HCT116 (cell line): ENCODE measurements at regions not wholly inside any gene's neighbourhood (a gene's known extent, or its start where the extent isn't known, plus 50 kb on each side); places are given as distances from the start of the nearest gene placed in this dataset.

Experiments
- ATAC-seq: fragments of 200-7000 bp; cut with Tn5 transposase; 2 replicates; pipeline ENCODE4 v1.9.1; 2020; ENCODE audit warnings: mild to moderate bottlenecking, moderate library complexity
- BruUV-seq: library from RNA; stranded (reverse); fragments of 400-500 nt; replicated peaks from 2 replicates; lab custom pipeline; 2021; lab: Mats Ljungman, UMichigan
- CTCF ChIA-PET: fragments of 300-600 bp; sonication (Branson Sonifier 250); formaldehyde crosslinking; loops from one replicate; lab custom pipeline; 2021; ENCODE audit warnings: antibody characterized with exemption; lab: Charles Lee
- POLR2A ChIA-PET: fragments of 300-600, 350-600 bp; sonication (Branson Sonifier 250); formaldehyde crosslinking; loops from one replicate; lab custom pipeline; 2021; ENCODE audit warnings: antibody characterized with exemption; lab: Charles Lee
- RAD21 ChIA-PET, 2 experiments: fragments of 300-600 bp; sonication (Branson Sonifier 250); formaldehyde crosslinking; loops; one replicate each; lab custom pipeline; 2023; ENCODE audit warnings: low total read pairs in 2 of 2; ENCODE audit not compliant: uncharacterized antibody in 2 of 2, unreplicated experiment in 2 of 2, low non-redundant PET in 1 of 2; lab: Charles Lee
- DNase-seq: peaks from one replicate; pipeline ENCODE4 v3.0.0-alpha.2; 2010; ENCODE audit warnings: low read depth, low spot score
- H2AFZ ChIP-seq: fragments of 200-600 bp; shearing (Covaris generic), sonication (generic); 2 replicates; pipeline ENCODE4 v1.6.1; 2017; ENCODE audit warnings: low read depth, mixed run types, mixed read lengths, antibody characterized with exemption, low read length; ENCODE audit not compliant: poor library complexity, severe bottlenecking
- H3K27ac ChIP-seq: 2 replicates; pipeline ENCODE4 v1.5.1; 2012; ENCODE audit warnings: low read depth, low read length
- H3K27me3 ChIP-seq: fragments of 200-600 bp; sonication (generic); 2 replicates; pipeline ENCODE4 v1.6.1; 2016; ENCODE audit warnings: mixed run types, low read length, mixed read lengths; ENCODE audit not compliant: insufficient read depth
- H3K36me3 ChIP-seq, 2 experiments: fragments of 200-500 bp in 1 of 2; fragments of 200-600 bp in 1 of 2; sonication (Bioruptor generic) in 1 of 2; sonication (generic) in 1 of 2; 2 replicates each; pipeline versions ENCODE4 v1.5.1 to v1.6.1; 2014 to 2016; ENCODE audit warnings: low read length in 2 of 2, inconsistent platforms in 1 of 2, mixed read lengths in 1 of 2, mixed run types in 1 of 2; ENCODE audit not compliant: insufficient read depth in 2 of 2, control insufficient read depth in 1 of 2
- H3K4me1 ChIP-seq, 2 experiments: fragments of 200-600 bp in 1 of 2; sonication (generic) in 1 of 2; 2 replicates each; pipeline versions ENCODE4 v1.5.1 to v1.6.1; 2012 to 2017; ENCODE audit warnings: low read length in 2 of 2, inconsistent platforms in 1 of 2, mild to moderate bottlenecking in 1 of 2, mixed read lengths in 1 of 2, mixed run types in 1 of 2, moderate library complexity in 1 of 2; ENCODE audit not compliant: insufficient read depth in 2 of 2, control insufficient read depth in 1 of 2
- H3K4me2 ChIP-seq: fragments of 200-600 bp; sonication (generic); 2 replicates; pipeline ENCODE4 v1.6.1; 2017; ENCODE audit warnings: mixed run types, low read length, mixed read lengths
- H3K4me3 ChIP-seq, 2 experiments: fragments of 200-600 bp in 1 of 2; sonication (generic) in 1 of 2; replicated peaks in 1 of 2; 2 replicates each; pipeline ENCODE4 v1.5.1; 2011 to 2016; ENCODE audit warnings: low read length in 2 of 2, control low read depth in 1 of 2, low read depth in 1 of 2, mild to moderate bottlenecking in 1 of 2, mixed read lengths in 1 of 2, mixed run types in 1 of 2
- H3K79me2 ChIP-seq: fragments of 200-600 bp; sonication (generic); 2 replicates; pipeline ENCODE4 v1.6.1; 2017; ENCODE audit warnings: mild to moderate bottlenecking, mixed run types, low read length, moderate library complexity, mixed read lengths; ENCODE audit not compliant: insufficient read depth
- H3K9ac ChIP-seq: fragments of 200-600 bp; sonication (generic); 2 replicates; pipeline ENCODE4 v1.6.1; 2016; ENCODE audit warnings: low read length, mixed read lengths
- H3K9me2 ChIP-seq: fragments of 200-600 bp; sonication (generic), shearing (Covaris generic); 2 replicates; pipeline ENCODE4 v1.6.1; 2017; ENCODE audit warnings: mixed run types, mild to moderate bottlenecking, moderate library complexity; ENCODE audit not compliant: insufficient read depth
- H3K9me3 ChIP-seq, 2 experiments: fragments of 200-500 bp in 1 of 2; fragments of 200-600 bp in 1 of 2; sonication (Bioruptor generic) in 1 of 2; sonication (generic) in 1 of 2; 2 replicates each; pipeline ENCODE4 v1.6.1; 2014 to 2017; ENCODE audit warnings: low read length in 2 of 2, mixed read lengths in 2 of 2, inconsistent platforms in 1 of 2, low read depth in 1 of 2, mild to moderate bottlenecking in 1 of 2, mixed run types in 1 of 2, moderate library complexity in 1 of 2; ENCODE audit not compliant: control insufficient read depth in 1 of 2, insufficient read depth in 1 of 2
- H4K20me1 ChIP-seq: fragments of 200-600 bp; sonication (generic), shearing (Covaris generic); 2 replicates; pipeline ENCODE4 v1.6.1; 2017; ENCODE audit warnings: mixed run types, mild to moderate bottlenecking, moderate library complexity; ENCODE audit not compliant: insufficient read depth
- CBX3 ChIP-seq: IDR thresholded peaks from 2 replicates; pipeline ENCODE4 v1.6.1; 2012; ENCODE audit warnings: low read depth
- CEBPB ChIP-seq: IDR thresholded peaks from 2 replicates; pipeline ENCODE4 v1.6.1; 2012; ENCODE audit warnings: low read depth
- EZH2 ChIP-seq: fragments of 200-600 bp; sonication (generic); IDR thresholded peaks from 2 replicates; pipeline ENCODE4 v1.6.1; 2017; ENCODE audit warnings: antibody characterized with exemption, mixed run types
- EZH2phosphoT487 ChIP-seq: fragments of 200-600 bp; IDR thresholded peaks from 2 replicates; pipeline ENCODE4 v1.6.1; 2018; ENCODE audit warnings: antibody characterized with exemption, borderline replicate concordance
- FOSL1 ChIP-seq: IDR thresholded peaks from 2 replicates; pipeline ENCODE4 v1.6.1; 2012; ENCODE audit warnings: low read depth
- JUND ChIP-seq: IDR thresholded peaks from 2 replicates; pipeline ENCODE4 v1.6.1; 2012
- MAX ChIP-seq: IDR thresholded peaks from 2 replicates; pipeline ENCODE4 v1.6.1; 2012
- POLR2A ChIP-seq: IDR thresholded peaks from 2 replicates; pipeline ENCODE4 v1.7.0; 2011; ENCODE audit warnings: borderline replicate concordance; ENCODE audit not compliant: insufficient read depth, insufficient read length; ENCODE audit errors: extremely low read depth
- POLR2AphosphoS5 ChIP-seq: IDR thresholded peaks from 2 replicates; pipeline ENCODE4 v1.6.1; 2011; ENCODE audit warnings: mild to moderate bottlenecking, low read depth, low read length, moderate library complexity
- RAD21 ChIP-seq: IDR thresholded peaks from 2 replicates; pipeline ENCODE4 v1.6.1; 2012; ENCODE audit warnings: low read depth, mild to moderate bottlenecking
- SIN3A ChIP-seq: IDR thresholded peaks from 2 replicates; pipeline ENCODE4 v1.6.1; 2012; ENCODE audit warnings: low read depth
- SP1 ChIP-seq: IDR thresholded peaks from 2 replicates; pipeline ENCODE4 v1.6.1; 2012; ENCODE audit warnings: low read depth
- TCF7L2 ChIP-seq: IDR thresholded peaks from 2 replicates; pipeline ENCODE4 v1.7.0; 2011; ENCODE audit warnings: borderline replicate concordance, inconsistent platforms; ENCODE audit not compliant: insufficient read depth, insufficient read length; ENCODE audit errors: extremely low read depth
- YY1 ChIP-seq: IDR thresholded peaks from 2 replicates; pipeline ENCODE4 v1.6.1; 2011; ENCODE audit warnings: low read length, low read depth, moderate library complexity, mild to moderate bottlenecking; ENCODE audit not compliant: insufficient replicate concordance; ENCODE audit errors: extremely low read depth
- ZBTB33 ChIP-seq: IDR thresholded peaks from 2 replicates; pipeline ENCODE4 v1.6.1; 2011; ENCODE audit warnings: mild to moderate bottlenecking, low read length, moderate library complexity; ENCODE audit not compliant: insufficient replicate concordance; ENCODE audit errors: extremely low read depth
- ZFX ChIP-seq: fragments of 450-650 bp; IDR thresholded peaks from 2 replicates; pipeline ENCODE4 v1.6.1; 2017
- intact Hi-C: fragments of 100-400 bp; cut with micrococcal nuclease; formaldehyde crosslinking; loops from 2 replicates; pipeline ENCODE4 v1.10.0; 2022

GRCh38 chr12:84805474-84805858 is 107.1 kb downstream of the SLC6A15 start:
- H3K79me2 ChIP-seq: no peaks in the 10 kb centered on the region
- H3K9me3 ChIP-seq: no peaks in the 10 kb centered on the region
- H3K4me2 ChIP-seq: no peak overlapping the region
- no peak overlapping the region for H3K27ac ChIP-seq
- no peaks in the 10 kb centered on the region for H4K20me1 ChIP-seq
- no TSS peak for BruUV-seq
- ChIA-PET CTCF (no interaction called here), POLR2A (no interaction called here), RAD21 (no interaction called here)
- TF ChIP-seq TCF7L2: no peak
- no peak overlapping the region for H2AFZ ChIP-seq
- no peaks in the 10 kb centered on the region for H3K36me3 ChIP-seq
- intact Hi-C loops: no loop called here
- no peaks in the 10 kb centered on the region for H3K9me2 ChIP-seq
- ATAC-seq (no peak), DNase-seq (no peak)
- no peak overlapping the region for H3K9ac ChIP-seq
- no peaks in the 10 kb centered on the region for H3K27me3 ChIP-seq
- no peaks in the 10 kb centered on the region for H3K4me1 ChIP-seq
- no peak overlapping the region for H3K4me3 ChIP-seq

GRCh38 chr12:84804691-84805473 is 107.7 kb downstream of the SLC6A15 start:
- Histone ChIP-seq H4K20me1 (no peaks in the 10 kb centered on the region), H3K27me3 (no peaks in the 10 kb centered on the region), H3K27ac (no peak overlapping the region), H3K79me2 (no peaks in the 10 kb centered on the region), H2AFZ (no peak overlapping the region), H3K9me3 (no peaks in the 10 kb centered on the region), H3K4me1 (no peaks in the 10 kb centered on the region), H3K36me3 (no peaks in the 10 kb centered on the region), H3K4me2 (no peak overlapping the region), H3K4me3 (no peak overlapping the region), H3K9ac (no peak overlapping the region), H3K9me2 (no peaks in the 10 kb centered on the region)
- intact Hi-C loops: no loop called here
- BruUV-seq: no TSS peak
- CTCF ChIA-PET: no interaction called here
- DNase-seq (no peak), ATAC-seq (no peak)
- RAD21 ChIA-PET: no interaction called here
- TF ChIP-seq TCF7L2: no peak
- no peak for TF ChIP-seq CBX3
- no peak for TF ChIP-seq RAD21
- TF ChIP-seq ZFX: no peak
- no peak for TF ChIP-seq POLR2AphosphoS5
- TF ChIP-seq CEBPB: no peak
- no peak for TF ChIP-seq SP1
- TF ChIP-seq ZBTB33: no peak
- no peak for TF ChIP-seq JUND
- no peak for TF ChIP-seq POLR2A
- no peak for TF ChIP-seq FOSL1
- no peak for TF ChIP-seq YY1
- no peak for TF ChIP-seq EZH2phosphoT487
- no peak for TF ChIP-seq SIN3A
- no peak for TF ChIP-seq EZH2
- TF ChIP-seq MAX: no peak
- POLR2A ChIA-PET: no interaction called here
